Keratinocyte (primary cell): ENCODE measurements at regions not wholly inside any gene's neighbourhood (a gene's known extent, or its start where the extent isn't known, plus 50 kb on each side); places are given as distances from the start of the nearest gene placed in this dataset.

Source experiments
- DNase-seq: peaks from one replicate; pipeline ENCODE4 v3.0.0-alpha.2; 2011; ENCODE audit warnings: low read depth, missing footprints, low spot score
- FAIRE-seq: peaks from 2 replicates; lab custom pipeline; 2011; peaks lifted over from hg19 to GRCh38; lab: Jason Lieb, UNC
- H2AFZ ChIP-seq: 2 replicates; pipeline ENCODE4 v1.6.0; 2012; ENCODE audit warnings: low read length, control low read depth, inconsistent platforms; ENCODE audit not compliant: control insufficient read depth
- H3K27ac ChIP-seq: 2 replicates; pipeline ENCODE4 v1.5.1; 2011; ENCODE audit warnings: low read length; ENCODE audit not compliant: control insufficient read depth, insufficient read depth
- H3K27me3 ChIP-seq: 3 replicates; pipeline ENCODE4 v1.6.0; 2011; ENCODE audit warnings: low read length; ENCODE audit not compliant: control insufficient read depth, insufficient read depth; ENCODE audit errors: extremely low read depth
- H3K36me3 ChIP-seq, 2 experiments: 2 replicates in 1 of 2; 3 replicates in 1 of 2; pipeline ENCODE4 v1.5.1; 2011; ENCODE audit warnings: low read length in 2 of 2, mild to moderate bottlenecking in 1 of 2; ENCODE audit not compliant: control insufficient read depth in 2 of 2, insufficient read depth in 2 of 2; ENCODE audit errors: extremely low read depth in 1 of 2
- H3K4me1 ChIP-seq: 3 replicates; pipeline ENCODE4 v1.5.1; 2011; ENCODE audit warnings: low read length; ENCODE audit not compliant: control insufficient read depth, insufficient read depth; ENCODE audit errors: extremely low read depth
- H3K4me2 ChIP-seq: 3 replicates; pipeline ENCODE4 v1.6.0; 2011; ENCODE audit warnings: low read depth, low read length; ENCODE audit not compliant: control insufficient read depth, insufficient read depth; ENCODE audit errors: extremely low read depth
- H3K4me3 ChIP-seq, 3 experiments: fragments of 200-600 bp in 1 of 3; sonication (generic) in 1 of 3; 2 replicates in 2 of 3; 3 replicates in 1 of 3; pipeline ENCODE4 v1.5.1; 2011 to 2016; ENCODE audit warnings: low read length in 3 of 3, mild to moderate bottlenecking in 3 of 3, control low read depth in 2 of 3, inconsistent platforms in 1 of 3, low read depth in 1 of 3, mixed read lengths in 1 of 3, mixed run types in 1 of 3, moderate library complexity in 1 of 3; ENCODE audit not compliant: control insufficient read depth in 2 of 3, insufficient read depth in 2 of 3; ENCODE audit errors: extremely low read depth in 1 of 3
- H3K79me2 ChIP-seq: 2 replicates; pipeline ENCODE4 v1.6.0; 2012; ENCODE audit warnings: low read length; ENCODE audit not compliant: control insufficient read depth, insufficient read depth
- H3K9ac ChIP-seq: 3 replicates; pipeline ENCODE4 v1.6.0; 2011; ENCODE audit warnings: low read length; ENCODE audit not compliant: control insufficient read depth, insufficient read depth; ENCODE audit errors: extremely low read depth
- H3K9me1 ChIP-seq: 3 replicates; pipeline ENCODE4 v1.6.0; 2011; ENCODE audit warnings: low read length; ENCODE audit not compliant: control insufficient read depth, insufficient read depth; ENCODE audit errors: extremely low read depth
- H3K9me3 ChIP-seq: 2 replicates; pipeline ENCODE4 v1.5.1; 2012; ENCODE audit warnings: low read depth, low read length; ENCODE audit not compliant: control insufficient read depth
- H4K20me1 ChIP-seq: 3 replicates; pipeline ENCODE4 v1.6.0; 2011; ENCODE audit warnings: low read length; ENCODE audit not compliant: control insufficient read depth, insufficient read depth; ENCODE audit errors: extremely low read depth
- CTCF ChIP-seq, 3 experiments: IDR thresholded peaks in 1 of 3; conservative IDR thresholded peaks in 1 of 3; optimal IDR thresholded peaks in 1 of 3; 2 replicates in 2 of 3; 3 replicates in 1 of 3; pipeline versions ENCODE3 to v1.5.1; 2011; ENCODE audit warnings: low read length in 3 of 3, mild to moderate bottlenecking in 3 of 3, moderate library complexity in 2 of 3, control low read depth in 1 of 3, inconsistent platforms in 1 of 3; ENCODE audit not compliant: insufficient read depth in 2 of 3; ENCODE audit errors: extremely low read depth in 1 of 3
- EZH2 ChIP-seq: IDR thresholded peaks from one replicate; pipeline ENCODE4 v1.6.1; 2012; ENCODE audit warnings: inconsistent platforms, mild to moderate bottlenecking, low read length, moderate library complexity
- dilution Hi-C: fragments of 300-500 bp; cut with MboI; formaldehyde crosslinking; loops from one replicate; pipeline ENCODE4 v1.7.0; 2020; ENCODE audit warnings: low sequenced_read_pairs; ENCODE audit not compliant: extremely low pct_ligation_motif_present

- dilution Hi-C loops: no loop called here
These were observed 322.5 kb upstream of the EPHA6 start for GRCh38 chr3:96491868-96492267.

GRCh38 chr3:96510334-96510733, 304.1 kb upstream of the EPHA6 start:
- Histone ChIP-seq H3K27ac (no peak overlapping the region), H3K27me3 (no peaks in the 10 kb centered on the region), H3K79me2 (no peaks in the 10 kb centered on the region), H3K9me1 (no peaks in the 10 kb centered on the region), H2AFZ (no peak overlapping the region), H3K4me1 (no peaks in the 10 kb centered on the region), H3K4me3 (no peak overlapping the region), H3K9ac (no peak overlapping the region), H4K20me1 (no peaks in the 10 kb centered on the region), H3K9me3 (no peaks in the 10 kb centered on the region), H3K36me3 (no peaks in the 10 kb centered on the region), H3K4me2 (no peak overlapping the region)
- FAIRE-seq: no peak
- TF ChIP-seq EZH2 (no peak), CTCF (optimal IDR thresholded peaks at IDR 0.05 in 1 of 3, IDR thresholded peaks at IDR 0.05 in 1 of 3, conservative IDR thresholded peaks at IDR 0.05 in 1 of 3; ENCODE audit: extremely low read depth in 1 of 3, insufficient read depth in 2 of 3, low read length in 3 of 3) (no peak)
- no peak for DNase-seq
- dilution Hi-C loops: no loop called here

More at GRCh38 chr3:96491868-96492267, 322.5 kb upstream of the EPHA6 start:
- Histone ChIP-seq H2AFZ (no peak overlapping the region), H3K9me1 (no peaks in the 10 kb centered on the region), H3K79me2 (no peaks in the 10 kb centered on the region), H3K9me3 (peaks cover 4% of the 10 kb centered on the region), H3K4me2 (no peak overlapping the region), H3K4me1 (no peaks in the 10 kb centered on the region), H3K9ac (no peak overlapping the region), H3K4me3 (no peak overlapping the region), H3K27ac (no peak overlapping the region), H3K27me3 (no peaks in the 10 kb centered on the region), H4K20me1 (no peaks in the 10 kb centered on the region), H3K36me3 (no peaks in the 10 kb centered on the region)
- no peak for DNase-seq
- TF ChIP-seq EZH2 (no peak), CTCF (optimal IDR thresholded peaks at IDR 0.05 in 1 of 3, IDR thresholded peaks at IDR 0.05 in 1 of 3, conservative IDR thresholded peaks at IDR 0.05 in 1 of 3; ENCODE audit: extremely low read depth in 1 of 3, insufficient read depth in 2 of 3, low read length in 3 of 3) (no peak)
- no peak for FAIRE-seq
